Keratinocyte (primary cell): ENCODE measurements at regions not wholly inside any gene's neighbourhood (a gene's known extent, or its start where the extent isn't known, plus 50 kb on each side); places are given as distances from the start of the nearest gene placed in this dataset.

Experiments
- DNase-seq: peaks from one replicate; pipeline ENCODE4 v3.0.0-alpha.2; 2011; ENCODE audit warnings: low read depth, missing footprints, low spot score
- FAIRE-seq: peaks from 2 replicates; lab custom pipeline; 2011; peaks lifted over from hg19 to GRCh38; lab: Jason Lieb, UNC
- H2AFZ ChIP-seq: 2 replicates; pipeline ENCODE4 v1.6.0; 2012; ENCODE audit warnings: low read length, control low read depth, inconsistent platforms; ENCODE audit not compliant: control insufficient read depth
- H3K27ac ChIP-seq: 2 replicates; pipeline ENCODE4 v1.5.1; 2011; ENCODE audit warnings: low read length; ENCODE audit not compliant: control insufficient read depth, insufficient read depth
- H3K27me3 ChIP-seq: 3 replicates; pipeline ENCODE4 v1.6.0; 2011; ENCODE audit warnings: low read length; ENCODE audit not compliant: control insufficient read depth, insufficient read depth; ENCODE audit errors: extremely low read depth
- H3K36me3 ChIP-seq, 2 experiments: 2 replicates in 1 of 2; 3 replicates in 1 of 2; pipeline ENCODE4 v1.5.1; 2011; ENCODE audit warnings: low read length in 2 of 2, mild to moderate bottlenecking in 1 of 2; ENCODE audit not compliant: control insufficient read depth in 2 of 2, insufficient read depth in 2 of 2; ENCODE audit errors: extremely low read depth in 1 of 2
- H3K4me1 ChIP-seq: 3 replicates; pipeline ENCODE4 v1.5.1; 2011; ENCODE audit warnings: low read length; ENCODE audit not compliant: control insufficient read depth, insufficient read depth; ENCODE audit errors: extremely low read depth
- H3K4me2 ChIP-seq: 3 replicates; pipeline ENCODE4 v1.6.0; 2011; ENCODE audit warnings: low read depth, low read length; ENCODE audit not compliant: control insufficient read depth, insufficient read depth; ENCODE audit errors: extremely low read depth
- H3K4me3 ChIP-seq, 3 experiments: fragments of 200-600 bp in 1 of 3; sonication (generic) in 1 of 3; 2 replicates in 2 of 3; 3 replicates in 1 of 3; pipeline ENCODE4 v1.5.1; 2011 to 2016; ENCODE audit warnings: low read length in 3 of 3, mild to moderate bottlenecking in 3 of 3, control low read depth in 2 of 3, inconsistent platforms in 1 of 3, low read depth in 1 of 3, mixed read lengths in 1 of 3, mixed run types in 1 of 3, moderate library complexity in 1 of 3; ENCODE audit not compliant: control insufficient read depth in 2 of 3, insufficient read depth in 2 of 3; ENCODE audit errors: extremely low read depth in 1 of 3
- H3K79me2 ChIP-seq: 2 replicates; pipeline ENCODE4 v1.6.0; 2012; ENCODE audit warnings: low read length; ENCODE audit not compliant: control insufficient read depth, insufficient read depth
- H3K9ac ChIP-seq: 3 replicates; pipeline ENCODE4 v1.6.0; 2011; ENCODE audit warnings: low read length; ENCODE audit not compliant: control insufficient read depth, insufficient read depth; ENCODE audit errors: extremely low read depth
- H3K9me1 ChIP-seq: 3 replicates; pipeline ENCODE4 v1.6.0; 2011; ENCODE audit warnings: low read length; ENCODE audit not compliant: control insufficient read depth, insufficient read depth; ENCODE audit errors: extremely low read depth
- H3K9me3 ChIP-seq: 2 replicates; pipeline ENCODE4 v1.5.1; 2012; ENCODE audit warnings: low read depth, low read length; ENCODE audit not compliant: control insufficient read depth
- H4K20me1 ChIP-seq: 3 replicates; pipeline ENCODE4 v1.6.0; 2011; ENCODE audit warnings: low read length; ENCODE audit not compliant: control insufficient read depth, insufficient read depth; ENCODE audit errors: extremely low read depth
- CTCF ChIP-seq, 3 experiments: IDR thresholded peaks in 1 of 3; conservative IDR thresholded peaks in 1 of 3; optimal IDR thresholded peaks in 1 of 3; 2 replicates in 2 of 3; 3 replicates in 1 of 3; pipeline versions ENCODE3 to v1.5.1; 2011; ENCODE audit warnings: low read length in 3 of 3, mild to moderate bottlenecking in 3 of 3, moderate library complexity in 2 of 3, control low read depth in 1 of 3, inconsistent platforms in 1 of 3; ENCODE audit not compliant: insufficient read depth in 2 of 3; ENCODE audit errors: extremely low read depth in 1 of 3
- EZH2 ChIP-seq: IDR thresholded peaks from one replicate; pipeline ENCODE4 v1.6.1; 2012; ENCODE audit warnings: inconsistent platforms, mild to moderate bottlenecking, low read length, moderate library complexity
- dilution Hi-C: fragments of 300-500 bp; cut with MboI; formaldehyde crosslinking; loops from one replicate; pipeline ENCODE4 v1.7.0; 2020; ENCODE audit warnings: low sequenced_read_pairs; ENCODE audit not compliant: extremely low pct_ligation_motif_present

- dilution Hi-C loops, result no loop called here
- no peaks in the 10 kb centered on the region for H3K9me3 ChIP-seq
- H3K27me3 ChIP-seq, result no peaks in the 10 kb centered on the region
- TF ChIP-seq CTCF (optimal IDR thresholded peaks at IDR 0.05 in 1 of 3, IDR thresholded peaks at IDR 0.05 in 1 of 3, conservative IDR thresholded peaks at IDR 0.05 in 1 of 3; ENCODE audit: extremely low read depth in 1 of 3, insufficient read depth in 2 of 3, low read length in 3 of 3) (no peak), EZH2 (no peak)
- H3K9ac ChIP-seq, result no peak overlapping the region
- H2AFZ ChIP-seq, result no peak overlapping the region
- no peak overlapping the region for H3K27ac ChIP-seq
- H3K4me1 ChIP-seq, result no peaks in the 10 kb centered on the region
- H3K4me3 ChIP-seq, result no peak overlapping the region
- DNase-seq (no peak), FAIRE-seq (no peak)
- no peaks in the 10 kb centered on the region for H3K79me2 ChIP-seq
- no peaks in the 10 kb centered on the region for H3K9me1 ChIP-seq
- H4K20me1 ChIP-seq, result no peaks in the 10 kb centered on the region
- H3K4me2 ChIP-seq, result no peak overlapping the region
- no peaks in the 10 kb centered on the region for H3K36me3 ChIP-seq
Measured at GRCh38 chr6:114650891-114651290, 308.1 kb upstream of the HS3ST5 start.

GRCh38 chr6:114649298-114649697 is 306.5 kb upstream of the HS3ST5 start:
- H3K9me1 ChIP-seq, result no peaks in the 10 kb centered on the region
- H3K9me3 ChIP-seq, result no peaks in the 10 kb centered on the region
- no peak for TF ChIP-seq CTCF (optimal IDR thresholded peaks at IDR 0.05 in 1 of 3, IDR thresholded peaks at IDR 0.05 in 1 of 3, conservative IDR thresholded peaks at IDR 0.05 in 1 of 3; ENCODE audit: extremely low read depth in 1 of 3, insufficient read depth in 2 of 3, low read length in 3 of 3)
- no peak for TF ChIP-seq EZH2
- H3K4me3 ChIP-seq, result no peak overlapping the region
- no peaks in the 10 kb centered on the region for H3K36me3 ChIP-seq
- no peak overlapping the region for H3K27ac ChIP-seq
- H2AFZ ChIP-seq, result no peak overlapping the region
- no peaks in the 10 kb centered on the region for H3K79me2 ChIP-seq
- no peak for DNase-seq
- H3K27me3 ChIP-seq, result no peaks in the 10 kb centered on the region
- H4K20me1 ChIP-seq, result no peaks in the 10 kb centered on the region
- no peak overlapping the region for H3K9ac ChIP-seq
- FAIRE-seq, result no peak
- H3K4me2 ChIP-seq, result no peak overlapping the region
- dilution Hi-C loops, result no loop called here
- no peaks in the 10 kb centered on the region for H3K4me1 ChIP-seq
